Stimulated activated CD8-positive, alpha-beta memory T cell treated with anti-CD3 and anti-CD28 coated beads, Interleukin-15, amount 100 ng/mL, for 4 hours (primary cell): ENCODE measurements at regions not wholly inside any gene's neighbourhood (a gene's known extent, or its start where the extent isn't known, plus 50 kb on each side); places are given as distances from the start of the nearest gene placed in this dataset.
"Not testable (repeated sequence)": the region's sequence is repeated elsewhere in the genome, so short reads cannot be mapped to it uniquely, and the experiment has no call there.

Experiments used
- DNase-seq, 2 donors: peaks; one replicate each; pipeline ENCODE4 v3.0.0-alpha.2; 2020; ENCODE audit warnings: low read depth in 2 of 2

- DNase-seq = no peak
Measured at GRCh38 chr6:112877134-112878100, 530.3 kb downstream of the RFPL4B start.

GRCh38 chr6:112879920-112880413 is 532.8 kb downstream of the RFPL4B start:
- DNase-seq = no peak

GRCh38 chr6:112881027-112881426 is 533.9 kb downstream of the RFPL4B start:
- no peak for DNase-seq

- DNase-seq = no peak
Measured at GRCh38 chr6:112881828-112882780, 535.0 kb downstream of the RFPL4B start.

- no peak for DNase-seq
Measured at GRCh38 chr6:112883095-112883494, 536.0 kb downstream of the RFPL4B start.

- DNase-seq = no peak
Measured at GRCh38 chr6:112886415-112886814, 539.3 kb downstream of the RFPL4B start.

GRCh38 chr6:112887424-112887823 is 540.3 kb downstream of the RFPL4B start:
- DNase-seq = not testable (repeated sequence)

- DNase-seq = no peak
Measured at GRCh38 chr6:112899541-112899940, 552.4 kb downstream of the RFPL4B start.

- DNase-seq = no peak
Measured at GRCh38 chr6:112903361-112903760, 556.2 kb downstream of the RFPL4B start.

- DNase-seq = no peak
Measured at GRCh38 chr6:112906726-112907125, 559.6 kb downstream of the RFPL4B start.

- no peak for DNase-seq
Measured at GRCh38 chr6:112909781-112910180, 562.7 kb downstream of the RFPL4B start.

GRCh38 chr6:112910256-112910655 is 563.1 kb downstream of the RFPL4B start:
- DNase-seq = no peak

- DNase-seq = no peak
Measured at GRCh38 chr6:112911959-112912358, 564.8 kb downstream of the RFPL4B start.

GRCh38 chr6:112912416-112913101 is 565.4 kb downstream of the RFPL4B start:
- DNase-seq = no peak

- not testable (repeated sequence) for DNase-seq
Measured at GRCh38 chr6:112919744-112920143, 572.6 kb downstream of the RFPL4B start.

GRCh38 chr6:112920994-112921393 is 573.9 kb downstream of the RFPL4B start:
- no peak for DNase-seq

- no peak for DNase-seq
Measured at GRCh38 chr6:112923940-112924587, 576.9 kb downstream of the RFPL4B start.

- no peak for DNase-seq
Measured at GRCh38 chr6:112925702-112926101, 578.6 kb downstream of the RFPL4B start.

- no peak for DNase-seq
Measured at GRCh38 chr6:112927641-112928320, 580.7 kb downstream of the RFPL4B start.

GRCh38 chr6:112929641-112930040 is 582.5 kb downstream of the RFPL4B start:
- DNase-seq = no peak
